ENCODE measurements at regions not wholly inside any gene's neighbourhood (a gene's known extent, or its start where the extent isn't known, plus 50 kb on each side); places are given as distances from the start of the nearest gene placed in this dataset.

GRCh38 chr7:68444956-68445355 lies 1153.3 kb upstream of the AUTS2 start:
- no peaks in the 10 kb centered on the region for H3K36me3 ChIP-seq
- H3K9me3 ChIP-seq (replicated peaks in 1 of 11) = peaks cover 0 to 19% (median 0%) of the 10 kb centered on the region in 11 experiments; a peak in 6 of 22 replicates
- no peak overlapping the region for H3K9ac ChIP-seq
- H3K27me3 ChIP-seq = no peaks in the 10 kb centered on the region
- no peak overlapping the region for H3K27ac ChIP-seq
- H3K4me3 ChIP-seq = no peak overlapping the region
- H3K4me2 ChIP-seq = no peak overlapping the region
- TF ChIP-seq Cebpa-rat (IDR thresholded peaks at IDR 0.05) = no peak
- no peaks in the 10 kb centered on the region for H3K4me1 ChIP-seq
- H4K20me1 ChIP-seq = no peaks in the 10 kb centered on the region

GRCh38 chr7:68446183-68446582 lies 1152.1 kb upstream of the AUTS2 start:
- Histone ChIP-seq H3K27ac (no peak overlapping the region), H3K4me3 (no peak overlapping the region), H4K20me1 (no peaks in the 10 kb centered on the region), H3K36me3 (no peaks in the 10 kb centered on the region), H3K4me1 (no peaks in the 10 kb centered on the region), H3K9ac (no peak overlapping the region), H3K4me2 (no peak overlapping the region), H3K9me3 (replicated peaks in 1 of 11) (peaks cover 0 to 31% (median 7%) of the 10 kb centered on the region in 11 experiments; a peak in 8 of 22 replicates), H3K27me3 (no peaks in the 10 kb centered on the region)
- TF ChIP-seq Cebpa-rat (IDR thresholded peaks at IDR 0.05) = no peak

GRCh38 chr7:68449099-68449498 lies 1149.2 kb upstream of the AUTS2 start:
- H3K9me3 ChIP-seq (replicated peaks in 1 of 11) = peaks cover 0 to 33% (median 7%) of the 10 kb centered on the region in 11 experiments; a peak in 8 of 22 replicates
- H3K9ac ChIP-seq = no peak overlapping the region
- no peak overlapping the region for H3K27ac ChIP-seq
- H3K36me3 ChIP-seq = no peaks in the 10 kb centered on the region
- H3K4me1 ChIP-seq = no peaks in the 10 kb centered on the region
- H3K4me3 ChIP-seq = no peak overlapping the region
- no peaks in the 10 kb centered on the region for H4K20me1 ChIP-seq
- no peaks in the 10 kb centered on the region for H3K27me3 ChIP-seq
- H3K4me2 ChIP-seq = no peak overlapping the region
- TF ChIP-seq Cebpa-rat (IDR thresholded peaks at IDR 0.05) = no peak

- TF ChIP-seq Cebpa-rat (IDR thresholded peaks at IDR 0.05) = no peak
- no peaks in the 10 kb centered on the region for H4K20me1 ChIP-seq
- H3K27ac ChIP-seq = no peak overlapping the region
- H3K4me2 ChIP-seq = no peak overlapping the region
- no peaks in the 10 kb centered on the region for H3K27me3 ChIP-seq
- peaks cover 0 to 33% (median 7%) of the 10 kb centered on the region in 11 experiments; a peak in 8 of 22 replicates for H3K9me3 ChIP-seq (replicated peaks in 1 of 11)
- no peak overlapping the region for H3K9ac ChIP-seq
- H3K4me1 ChIP-seq = no peaks in the 10 kb centered on the region
- no peak overlapping the region for H3K4me3 ChIP-seq
- H3K36me3 ChIP-seq = no peaks in the 10 kb centered on the region
These were observed 1148.5 kb upstream of the AUTS2 start for GRCh38 chr7:68449816-68450215.

- Histone ChIP-seq H3K27me3 (no peaks in the 10 kb centered on the region), H3K27ac (no peak overlapping the region), H3K36me3 (no peaks in the 10 kb centered on the region), H3K9me3 (replicated peaks in 1 of 11) (peaks cover 27 to 48% (median 37%) of the 10 kb centered on the region in 11 experiments), H3K9ac (no peak overlapping the region), H3K4me2 (no peak overlapping the region), H3K4me3 (no peak overlapping the region), H3K4me1 (no peaks in the 10 kb centered on the region), H4K20me1 (no peaks in the 10 kb centered on the region)
- TF ChIP-seq Cebpa-rat (IDR thresholded peaks at IDR 0.05) = no peak
These were observed 1143.3 kb upstream of the AUTS2 start for GRCh38 chr7:68454931-68455330.

GRCh38 chr7:68456469-68456868 lies 1141.8 kb upstream of the AUTS2 start:
- Histone ChIP-seq H3K4me3 (no peak overlapping the region), H3K9ac (no peak overlapping the region), H3K27ac (no peak overlapping the region), H4K20me1 (no peaks in the 10 kb centered on the region), H3K9me3 (replicated peaks in 1 of 11) (peaks cover 35 to 50% (median 39%) of the 10 kb centered on the region in 11 experiments), H3K36me3 (no peaks in the 10 kb centered on the region), H3K4me1 (no peaks in the 10 kb centered on the region), H3K4me2 (no peak overlapping the region), H3K27me3 (no peaks in the 10 kb centered on the region)
- TF ChIP-seq Cebpa-rat (IDR thresholded peaks at IDR 0.05) = no peak

- Histone ChIP-seq H3K4me1 (no peaks in the 10 kb centered on the region), H3K4me3 (no peak overlapping the region), H3K9ac (no peak overlapping the region), H3K4me2 (no peak overlapping the region), H3K36me3 (no peaks in the 10 kb centered on the region), H3K27me3 (no peaks in the 10 kb centered on the region), H3K27ac (no peak overlapping the region), H4K20me1 (no peaks in the 10 kb centered on the region), H3K9me3 (replicated peaks in 1 of 11) (peaks cover 35 to 50% (median 39%) of the 10 kb centered on the region in 11 experiments)
- no peak for TF ChIP-seq Cebpa-rat (IDR thresholded peaks at IDR 0.05)
These were observed 1140.8 kb upstream of the AUTS2 start for GRCh38 chr7:68457481-68457880.

- no peak overlapping the region for H3K27ac ChIP-seq
- H3K9me3 ChIP-seq (replicated peaks in 1 of 11) = peaks cover 35 to 50% (median 39%) of the 10 kb centered on the region in 11 experiments
- no peaks in the 10 kb centered on the region for H3K4me1 ChIP-seq
- H3K4me2 ChIP-seq = no peak overlapping the region
- H3K9ac ChIP-seq = no peak overlapping the region
- no peak overlapping the region for H3K4me3 ChIP-seq
- no peaks in the 10 kb centered on the region for H3K27me3 ChIP-seq
- no peaks in the 10 kb centered on the region for H3K36me3 ChIP-seq
- H4K20me1 ChIP-seq = no peaks in the 10 kb centered on the region
- TF ChIP-seq Cebpa-rat (IDR thresholded peaks at IDR 0.05) = no peak
These were observed 1140.0 kb upstream of the AUTS2 start for GRCh38 chr7:68458010-68458908.

- no peaks in the 10 kb centered on the region for H3K27me3 ChIP-seq
- no peak for TF ChIP-seq Cebpa-rat (IDR thresholded peaks at IDR 0.05)
- no peaks in the 10 kb centered on the region for H3K4me1 ChIP-seq
- no peak overlapping the region for H3K4me2 ChIP-seq
- no peak overlapping the region for H3K4me3 ChIP-seq
- H3K9me3 ChIP-seq (replicated peaks in 1 of 11) = peaks cover 30 to 41% (median 34%) of the 10 kb centered on the region in 11 experiments
- H3K9ac ChIP-seq = no peak overlapping the region
- H3K36me3 ChIP-seq = no peaks in the 10 kb centered on the region
- H3K27ac ChIP-seq = no peak overlapping the region
- H4K20me1 ChIP-seq = no peaks in the 10 kb centered on the region
These were observed 1136.8 kb upstream of the AUTS2 start for GRCh38 chr7:68461430-68461829.

Measured in BLaER1 treated with 17β-estradiol and CSF1 and Interleukin-3, amounts not matched to agents 10 nM and 100 nM (cell line).